Midbrain (tissue), 1 donor: ENCODE measurements at regions not wholly inside any gene's neighbourhood (a gene's known extent, or its start where the extent isn't known, plus 50 kb on each side); places are given as distances from the start of the nearest gene placed in this dataset.

Experiments used
- DNase-seq: peaks from one replicate; lab custom pipeline; 2025; lab: John Stamatoyannopoulos, UW

- DNase-seq: no peak
Measured at GRCh38 chr1:222104694-222105392, 363.0 kb upstream of the DUSP10 start.

- DNase-seq: no peak
Measured at GRCh38 chr1:222104097-222104496, 362.2 kb upstream of the DUSP10 start.

- peak; percentile 21 for DNase-seq
Measured at GRCh38 chr1:222099746-222100145, 357.9 kb upstream of the DUSP10 start.

- DNase-seq: no peak
Measured at GRCh38 chr1:222098404-222098803, 356.5 kb upstream of the DUSP10 start.

- no peak for DNase-seq
Measured at GRCh38 chr1:222097588-222097987, 355.7 kb upstream of the DUSP10 start.

GRCh38 chr1:222096883-222097282 is 355.0 kb upstream of the DUSP10 start:
- no peak for DNase-seq

GRCh38 chr1:222096476-222096772 is 354.5 kb upstream of the DUSP10 start:
- DNase-seq: no peak

- DNase-seq: peak; percentile 7
Measured at GRCh38 chr1:222095606-222096475, 354.0 kb upstream of the DUSP10 start.

GRCh38 chr1:222093518-222093917 is 351.6 kb upstream of the DUSP10 start:
- DNase-seq: no peak

- DNase-seq: no peak
Measured at GRCh38 chr1:222090103-222090502, 348.2 kb upstream of the DUSP10 start.

GRCh38 chr1:222087221-222087920 is 345.5 kb upstream of the DUSP10 start:
- DNase-seq: no peak

GRCh38 chr1:222084996-222085395 is 343.1 kb upstream of the DUSP10 start:
- DNase-seq: no peak

- no peak for DNase-seq
Measured at GRCh38 chr1:222084048-222084447, 342.2 kb upstream of the DUSP10 start.

- no peak for DNase-seq
Measured at GRCh38 chr1:222081859-222082258, 340.0 kb upstream of the DUSP10 start.

GRCh38 chr1:222079566-222079965 is 337.7 kb upstream of the DUSP10 start:
- DNase-seq: no peak

- DNase-seq: no peak
Measured at GRCh38 chr1:222077206-222077605, 335.3 kb upstream of the DUSP10 start.

- no peak for DNase-seq
Measured at GRCh38 chr1:222074317-222074716, 332.4 kb upstream of the DUSP10 start.

- DNase-seq: no peak
Measured at GRCh38 chr1:222073307-222073995, 331.6 kb upstream of the DUSP10 start.

- peak; percentile 44 for DNase-seq
Measured at GRCh38 chr1:222071387-222071786, 329.5 kb upstream of the DUSP10 start.

GRCh38 chr1:222068937-222069336 is 327.0 kb upstream of the DUSP10 start:
- no peak for DNase-seq

- no peak for DNase-seq
Measured at GRCh38 chr1:222068101-222068500, 326.2 kb upstream of the DUSP10 start.

- DNase-seq: no peak
Measured at GRCh38 chr1:222066539-222066938, 324.6 kb upstream of the DUSP10 start.
